ENCODE measurements at regions not wholly inside any gene's neighbourhood (a gene's known extent, or its start where the extent isn't known, plus 50 kb on each side); places are given as distances from the start of the nearest gene placed in this dataset.
"Not testable (repeated sequence)": the region's sequence is repeated elsewhere in the genome, so short reads cannot be mapped to it uniquely, and the experiment has no call there.

- DNase-seq, result not testable (repeated sequence)
Measured at GRCh38 chr2:89326455-89326854, 635.0 kb downstream of the RPIA start.

GRCh38 chr2:89328790-89329189, 637.3 kb downstream of the RPIA start:
- DNase-seq, result not testable (repeated sequence)

All from CD4-positive, alpha-beta T cell treated with Interleukin-4 for 1 hour (primary cell).